H1 (cell line): ENCODE measurements at regions not wholly inside any gene's neighbourhood (a gene's known extent, or its start where the extent isn't known, plus 50 kb on each side); places are given as distances from the start of the nearest gene placed in this dataset.

Experiments
- CTCF ChIA-PET: fragments of 300-600 bp; sonication (Branson Sonifier 250); formaldehyde crosslinking; loops from one replicate; lab custom pipeline; 2021; ENCODE audit not compliant: partially characterized antibody; lab: Charles Lee
- POLR2A ChIA-PET: fragments of 300-600 bp; sonication (Branson Sonifier 250); formaldehyde crosslinking; loops from one replicate; lab custom pipeline; 2021; ENCODE audit warnings: inconsistent platforms; ENCODE audit not compliant: partially characterized antibody; lab: Charles Lee
- DNase-seq, 2 experiments: peaks; one replicate each; pipeline versions ENCODE4 v3.0.0 to v3.0.0-alpha.2; 2010 to 2022; ENCODE audit warnings: low spot score in 2 of 2, low read depth in 1 of 2, mixed read lengths in 1 of 2
- FAIRE-seq: peaks from 2 replicates; lab custom pipeline; 2011; peaks lifted over from hg19 to GRCh38; lab: Jason Lieb, UNC
- H2AFZ ChIP-seq: 2 replicates; pipeline ENCODE4 v1.8.1; 2012; ENCODE audit warnings: low read length, inconsistent platforms
- H2AK5ac ChIP-seq: 2 replicates; pipeline ENCODE4 v1.6.1; 2013; ENCODE audit warnings: low read depth, low read length
- H2BK120ac ChIP-seq: replicated peaks from 2 replicates; pipeline ENCODE3; 2013; ENCODE audit warnings: low read depth, low read length, inconsistent platforms
- H2BK12ac ChIP-seq: 2 replicates; pipeline ENCODE4 v1.6.1; 2013; ENCODE audit warnings: low read depth, low read length
- H2BK15ac ChIP-seq: 2 replicates; pipeline ENCODE4 v1.6.1; 2013; ENCODE audit warnings: low read length
- H2BK20ac ChIP-seq: 2 replicates; pipeline ENCODE4 v1.6.1; 2013; ENCODE audit warnings: low read length
- H2BK5ac ChIP-seq: 2 replicates; pipeline ENCODE4 v1.6.1; 2013; ENCODE audit warnings: low read depth, low read length
- H3K14ac ChIP-seq: 2 replicates; pipeline ENCODE4 v1.6.1; 2013; ENCODE audit warnings: inconsistent platforms; ENCODE audit not compliant: insufficient read length
- H3K18ac ChIP-seq: 2 replicates; pipeline ENCODE4 v1.6.1; 2013; ENCODE audit warnings: low read length; ENCODE audit errors: extremely low read depth
- H3K23ac ChIP-seq: 2 replicates; pipeline ENCODE4 v1.6.1; 2013; ENCODE audit warnings: inconsistent platforms; ENCODE audit not compliant: insufficient read length
- H3K23me2 ChIP-seq: 2 replicates; pipeline ENCODE4 v1.6.1; 2013; ENCODE audit warnings: low read depth, low read length
- H3K27ac ChIP-seq: 2 replicates; pipeline ENCODE4 v1.6.1; 2011; ENCODE audit warnings: low read depth, low read length, inconsistent platforms
- H3K27me3 ChIP-seq, 4 experiments: replicated peaks in 1 of 4; 1 replicate in 1 of 4; 2 replicates in 3 of 4; pipeline versions ENCODE4 v1.6.1 to v1.8.1; 2011 to 2013; ENCODE audit warnings: low read length in 3 of 4, mild to moderate bottlenecking in 3 of 4, inconsistent platforms in 2 of 4, mixed read lengths in 2 of 4, moderate library complexity in 1 of 4; ENCODE audit not compliant: control insufficient read depth in 3 of 4, insufficient read depth in 3 of 4; ENCODE audit errors: extremely low read depth in 1 of 4
- H3K36me3 ChIP-seq, 4 experiments: 2 replicates each; pipeline versions ENCODE4 v1.6.1 to v1.8.1; 2011 to 2013; ENCODE audit warnings: mild to moderate bottlenecking in 4 of 4, low read length in 3 of 4, moderate library complexity in 2 of 4, control low read depth in 1 of 4, inconsistent platforms in 1 of 4; ENCODE audit not compliant: insufficient read depth in 4 of 4, control insufficient read depth in 2 of 4
- H3K4ac ChIP-seq: replicated peaks from 2 replicates; pipeline ENCODE3; 2013; ENCODE audit warnings: low read length, low read depth, mixed read lengths, inconsistent platforms; ENCODE audit not compliant: insufficient read length
- H3K4me1 ChIP-seq, 4 experiments: replicated peaks in 1 of 4; 1 replicate in 1 of 4; 2 replicates in 3 of 4; pipeline versions ENCODE4 v1.6.1 to v1.8.1; 2011 to 2013; ENCODE audit warnings: low read length in 3 of 4, inconsistent platforms in 2 of 4, mixed read lengths in 1 of 4; ENCODE audit not compliant: insufficient read depth in 4 of 4, control insufficient read depth in 3 of 4
- H3K4me2 ChIP-seq, 2 experiments: 2 replicates each; pipeline versions ENCODE4 v1.6.1 to v1.8.1; 2011 to 2013; ENCODE audit warnings: low read depth in 2 of 2, low read length in 2 of 2, control low read depth in 1 of 2, inconsistent platforms in 1 of 2, mild to moderate bottlenecking in 1 of 2; ENCODE audit not compliant: insufficient read depth in 1 of 2
- H3K4me3 ChIP-seq, 4 experiments: fragments of 200-600, 300-600 bp in 1 of 4; sonication (generic), shearing (Covaris generic), sonication (Bioruptor Twin) in 1 of 4; 2 replicates each; pipeline versions ENCODE4 v1.5.1 to v1.8.1; 2011 to 2016; ENCODE audit warnings: low read length in 4 of 4, low read depth in 3 of 4, control low read depth in 2 of 4, inconsistent platforms in 2 of 4, mild to moderate bottlenecking in 2 of 4, mixed read lengths in 1 of 4, moderate library complexity in 1 of 4; ENCODE audit not compliant: insufficient read depth in 2 of 4; ENCODE audit errors: extremely low read depth in 1 of 4
- H3K56ac ChIP-seq: replicated peaks from 2 replicates; pipeline ENCODE3; 2013; ENCODE audit warnings: low read depth, mild to moderate bottlenecking, mixed read lengths, low read length, inconsistent platforms; ENCODE audit not compliant: insufficient read length
- H3K79me1 ChIP-seq: 2 replicates; pipeline ENCODE4 v1.6.1; 2013; ENCODE audit warnings: low read depth, low read length, control low read depth
- H3K79me2 ChIP-seq, 2 experiments: 2 replicates each; pipeline versions ENCODE4 v1.6.1 to v1.8.1; 2012 to 2013; ENCODE audit warnings: low read length in 2 of 2, mild to moderate bottlenecking in 2 of 2, inconsistent platforms in 1 of 2; ENCODE audit not compliant: insufficient read depth in 2 of 2, control insufficient read depth in 1 of 2
- H3K9ac ChIP-seq, 4 experiments: replicated peaks in 1 of 4; 1 replicate in 1 of 4; 2 replicates in 3 of 4; pipeline versions ENCODE4 v1.6.1 to v1.8.1; 2011 to 2013; ENCODE audit warnings: low read depth in 3 of 4, low read length in 3 of 4, control low read depth in 2 of 4, mild to moderate bottlenecking in 2 of 4, moderate library complexity in 2 of 4, inconsistent platforms in 1 of 4; ENCODE audit errors: extremely low read depth in 1 of 4
- H3K9me3 ChIP-seq, 2 experiments: 2 replicates each; pipeline versions ENCODE4 v1.6.1 to v1.8.1; 2012 to 2013; ENCODE audit warnings: mild to moderate bottlenecking in 2 of 2, moderate library complexity in 2 of 2, control low read depth in 1 of 2, inconsistent platforms in 1 of 2, low read depth in 1 of 2, low read length in 1 of 2, mixed read lengths in 1 of 2; ENCODE audit not compliant: insufficient read depth in 2 of 2
- H4K20me1 ChIP-seq, 2 experiments: replicated peaks in 1 of 2; 2 replicates each; pipeline versions ENCODE3 to v1.8.1; 2011 to 2013; ENCODE audit warnings: inconsistent platforms in 2 of 2, low read length in 2 of 2, mild to moderate bottlenecking in 1 of 2; ENCODE audit not compliant: insufficient read depth in 2 of 2, control insufficient read depth in 1 of 2
- H4K5ac ChIP-seq: 2 replicates; pipeline ENCODE4 v1.6.1; 2013; ENCODE audit warnings: low read length, low read depth, mixed read lengths, inconsistent platforms; ENCODE audit not compliant: insufficient read length
- H4K8ac ChIP-seq: 2 replicates; pipeline ENCODE4 v1.8.0; 2013; ENCODE audit warnings: mild to moderate bottlenecking, moderate library complexity, low read length, inconsistent platforms; ENCODE audit not compliant: insufficient read depth; ENCODE audit errors: extremely low read depth
- H4K91ac ChIP-seq: replicated peaks from 2 replicates; pipeline ENCODE3; 2013; ENCODE audit warnings: low read length, mixed read lengths, inconsistent platforms; ENCODE audit not compliant: insufficient read length
- EZH2 ChIP-seq: fragments of 200-600 bp; sonication (generic); IDR thresholded peaks from 2 replicates; pipeline ENCODE4 v1.7.1; 2012; ENCODE audit warnings: low read depth, mild to moderate bottlenecking, moderate library complexity, low read length, inconsistent platforms; ENCODE audit not compliant: severe bottlenecking
- WGBS, 2 experiments: shearing (Covaris generic) in 1 of 2; methylation state at CpG; one replicate each; pipeline versions ENCODE4 v1.1.6 to v1.1.7; 2013 to 2015; ENCODE audit warnings: low lambda C conversion rate in 2 of 2, mixed read lengths in 2 of 2, inconsistent platforms in 1 of 2, low coverage in 1 of 2, missing lambda C conversion rate in 1 of 2; ENCODE audit not compliant: insufficient replicate concordance in 2 of 2, insufficient coverage in 1 of 2, insufficient read length in 1 of 2; ENCODE audit errors: extremely low coverage in 1 of 2, missing lambda C conversion rate in 1 of 2; 5-methylcytosine and 5-hydroxymethylcytosine counted together

GRCh38 chr10:4683838-4684237 lies 142.2 kb upstream of the AKR1E2 start:
- no peak overlapping the region for H3K4me2 ChIP-seq
- no peak overlapping the region for H2BK20ac ChIP-seq
- 95% methylated on average over 8 of the region's 8 CpGs; no CpG with 5 or more reads in 1 of the 2 experiments for WGBS, 2 experiments
- H3K79me2 ChIP-seq, result no peaks in the 10 kb centered on the region
- H2BK12ac ChIP-seq, result no peak overlapping the region
- TF ChIP-seq EZH2, result no peak
- no peak overlapping the region for H3K4ac ChIP-seq
- no peaks in the 10 kb centered on the region for H4K20me1 ChIP-seq
- no peaks in the 10 kb centered on the region for H3K4me1 ChIP-seq
- H3K36me3 ChIP-seq, result no peaks in the 10 kb centered on the region
- no peak overlapping the region for H3K9ac ChIP-seq
- H2BK5ac ChIP-seq, result no peak overlapping the region
- ChIA-PET CTCF (no interaction called here), POLR2A (no interaction called here)
- H3K14ac ChIP-seq, result no peak overlapping the region
- no peaks in the 10 kb centered on the region for H3K27me3 ChIP-seq
- H3K79me1 ChIP-seq, result no peaks in the 10 kb centered on the region
- H4K8ac ChIP-seq, result no peak overlapping the region
- H2BK120ac ChIP-seq, result no peak overlapping the region
- FAIRE-seq (no peak), DNase-seq (no peak)
- no peak overlapping the region for H3K4me3 ChIP-seq
- no peak overlapping the region for H4K91ac ChIP-seq
- H4K5ac ChIP-seq, result no peak overlapping the region
- no peak overlapping the region for H3K27ac ChIP-seq
- H2AFZ ChIP-seq, result no peak overlapping the region
- H2BK15ac ChIP-seq, result no peak overlapping the region
- H3K56ac ChIP-seq, result no peak overlapping the region
- no peaks in the 10 kb centered on the region for H3K9me3 ChIP-seq
- H2AK5ac ChIP-seq, result no peak overlapping the region
- no peaks in the 10 kb centered on the region; the same call in 1 of the 2 replicates for H3K23me2 ChIP-seq
- no peak overlapping the region for H3K18ac ChIP-seq
- H3K23ac ChIP-seq, result no peak overlapping the region
